ENCODE measurements at regions not wholly inside any gene's neighbourhood (a gene's known extent, or its start where the extent isn't known, plus 50 kb on each side); places are given as distances from the start of the nearest gene placed in this dataset.

DNA sequence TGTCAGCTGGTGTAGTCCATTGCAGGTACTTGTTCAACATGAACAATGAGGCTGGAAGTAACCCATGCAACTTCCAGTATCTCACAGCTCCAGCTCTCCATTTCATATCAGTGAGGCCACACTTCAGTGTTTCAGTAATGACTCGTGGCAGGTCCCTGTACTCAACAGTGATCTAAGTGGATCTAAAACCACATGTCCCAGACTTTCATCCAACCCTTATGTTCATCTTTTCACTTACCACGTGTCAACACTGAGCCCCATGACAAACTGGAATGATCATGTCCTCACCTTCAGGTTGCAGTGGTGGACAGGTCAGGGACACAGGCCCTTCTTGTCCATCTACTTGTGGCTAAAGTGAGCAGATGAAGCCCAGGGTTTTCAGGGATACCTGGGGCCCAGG lies 155.0 kb upstream of the GRB10 start:
- Histone ChIP-seq H3K4me3 (ENCODE audit: low read length in 2 of 2) (no peak overlapping the region), H3K9me3 (ENCODE audit: control insufficient read depth, low read length) (peaks cover 2% of the 10 kb centered on the region), H3K27me3 (ENCODE audit: control insufficient read depth in 1 of 2, insufficient read depth in 2 of 2, low read length in 1 of 2) (no peaks in the 10 kb centered on the region), H3K4me1 (ENCODE audit: control insufficient read depth in 1 of 2, insufficient read depth in 2 of 2, low read length in 2 of 2) (no peaks in the 10 kb centered on the region), H3K27ac (ENCODE audit: low read depth in 1 of 2, low read length in 2 of 2) (no peak overlapping the region), H3K36me3 (ENCODE audit: control insufficient read depth in 1 of 2, insufficient read depth in 2 of 2, low read length in 1 of 2) (no peaks in the 10 kb centered on the region)
- WGBS, 2 donors, result 64 to 66% methylated on average over 2 of the region's 2 CpGs
- no peak for DNase-seq
- intact Hi-C loops (cut with DNase I), result no loop called here
- no peak for ATAC-seq (ENCODE audit: low FRiP score)

DNA sequence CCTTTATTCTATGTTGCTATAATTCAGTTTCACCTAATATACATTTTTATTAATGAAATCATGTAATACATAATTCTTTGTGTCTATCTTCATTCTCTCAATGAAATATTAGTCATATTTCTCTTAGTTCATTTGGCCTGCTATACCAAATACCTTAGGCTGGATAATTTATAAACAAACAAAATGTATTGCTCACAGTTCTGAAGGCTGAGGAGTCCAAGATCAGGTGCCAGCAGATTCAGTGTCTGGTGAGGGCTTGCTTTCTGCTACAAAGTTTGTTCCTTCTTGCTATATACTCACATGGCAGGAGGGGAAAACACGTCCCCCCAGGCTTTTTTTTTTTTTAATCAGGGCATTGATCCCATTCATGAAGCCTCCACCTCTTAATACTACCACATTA lies 143.4 kb upstream of the GRB10 start:
- no peaks in the 10 kb centered on the region for H3K4me1 ChIP-seq (ENCODE audit: control insufficient read depth in 1 of 2, insufficient read depth in 2 of 2, low read length in 2 of 2)
- 37 to 63% methylated on average over 1 of the region's 1 CpG for WGBS, 2 donors
- H3K36me3 ChIP-seq (ENCODE audit: control insufficient read depth in 1 of 2, insufficient read depth in 2 of 2, low read length in 1 of 2), result no peaks in the 10 kb centered on the region
- intact Hi-C loops (cut with DNase I), result no loop called here
- DNase-seq, result no peak
- H3K4me3 ChIP-seq (ENCODE audit: low read length in 2 of 2), result no peak overlapping the region
- no peaks in the 10 kb centered on the region for H3K27me3 ChIP-seq (ENCODE audit: control insufficient read depth in 1 of 2, insufficient read depth in 2 of 2, low read length in 1 of 2)
- H3K9me3 ChIP-seq (ENCODE audit: control insufficient read depth, low read length), result no peaks in the 10 kb centered on the region
- no peak overlapping the region for H3K27ac ChIP-seq (ENCODE audit: low read depth in 1 of 2, low read length in 2 of 2)
- ATAC-seq (ENCODE audit: low FRiP score), result no peak

DNA sequence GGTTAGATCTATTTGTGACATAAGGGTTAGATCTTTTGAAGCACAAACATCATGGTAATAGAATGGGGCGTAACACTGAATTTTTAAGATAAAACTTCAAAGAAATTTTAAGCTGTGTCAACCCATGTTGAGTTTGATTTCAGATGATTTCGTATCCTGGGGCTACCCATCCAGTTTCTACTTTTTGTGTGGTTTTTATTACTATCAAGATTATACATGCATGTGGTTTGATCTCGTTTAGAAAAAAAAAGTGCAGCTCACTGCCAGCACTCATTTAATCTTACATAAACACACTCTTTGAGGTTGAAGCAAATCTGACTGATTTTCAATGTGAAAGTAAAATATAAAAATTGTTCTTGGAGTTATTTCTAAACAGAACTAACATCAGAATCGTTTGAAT lies 140.8 kb upstream of the GRB10 start:
- no peaks in the 10 kb centered on the region for H3K36me3 ChIP-seq (ENCODE audit: control insufficient read depth in 1 of 2, insufficient read depth in 2 of 2, low read length in 1 of 2)
- ATAC-seq (ENCODE audit: low FRiP score) (no peak), DNase-seq (no peak)
- H3K9me3 ChIP-seq (ENCODE audit: control insufficient read depth, low read length), result no peaks in the 10 kb centered on the region
- WGBS, 2 donors, result 48 to 51% methylated on average over 4 of the region's 4 CpGs
- H3K27ac ChIP-seq (ENCODE audit: low read depth in 1 of 2, low read length in 2 of 2), result no peak overlapping the region
- H3K27me3 ChIP-seq (ENCODE audit: control insufficient read depth in 1 of 2, insufficient read depth in 2 of 2, low read length in 1 of 2), result no peaks in the 10 kb centered on the region
- intact Hi-C loops (cut with DNase I), result no loop called here
- no peaks in the 10 kb centered on the region for H3K4me1 ChIP-seq (ENCODE audit: control insufficient read depth in 1 of 2, insufficient read depth in 2 of 2, low read length in 2 of 2)
- H3K4me3 ChIP-seq (ENCODE audit: low read length in 2 of 2), result no peak overlapping the region

DNA sequence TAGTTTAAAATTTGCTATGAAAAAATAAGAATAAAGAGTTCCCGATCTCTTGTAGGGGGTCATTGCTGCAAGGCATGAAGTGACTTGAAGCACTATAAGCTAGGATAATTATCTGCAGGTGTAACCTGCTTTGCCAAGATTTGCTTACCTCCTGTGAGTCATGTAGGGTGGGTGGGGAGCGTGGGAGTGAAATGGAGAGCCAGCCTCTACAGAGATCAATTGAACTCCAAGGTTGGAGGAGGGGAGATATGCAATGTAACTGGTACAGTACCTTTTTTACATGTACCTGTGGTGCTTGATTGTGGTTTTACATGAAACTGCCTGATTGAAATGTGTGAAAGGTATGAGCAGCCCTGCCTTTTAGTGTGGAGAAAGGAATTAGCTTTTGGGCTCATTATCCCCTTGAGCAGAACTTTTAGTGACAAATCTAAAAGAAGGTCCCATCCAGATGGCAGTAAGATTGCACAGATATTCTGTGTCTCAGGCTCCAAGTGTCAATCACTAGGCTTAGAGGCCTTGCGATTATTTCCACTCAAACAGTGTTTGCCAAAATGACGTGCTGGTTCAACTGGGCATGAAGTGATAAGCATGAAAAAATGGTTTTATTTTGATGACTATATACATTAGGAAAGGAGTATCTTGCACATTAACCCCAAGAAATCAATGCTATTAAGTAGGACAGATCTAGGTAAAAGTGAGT lies 138.6 kb upstream of the GRB10 start:
- DNase-seq (no peak), ATAC-seq (ENCODE audit: low FRiP score) (no peak)
- H3K4me1 ChIP-seq (ENCODE audit: control insufficient read depth in 1 of 2, insufficient read depth in 2 of 2, low read length in 2 of 2), result no peaks in the 10 kb centered on the region
- H3K9me3 ChIP-seq (ENCODE audit: control insufficient read depth, low read length), result no peaks in the 10 kb centered on the region
- 65 to 70% methylated on average over 4 of the region's 4 CpGs for WGBS, 2 donors
- H3K4me3 ChIP-seq (ENCODE audit: low read length in 2 of 2), result no peak overlapping the region
- H3K36me3 ChIP-seq (ENCODE audit: control insufficient read depth in 1 of 2, insufficient read depth in 2 of 2, low read length in 1 of 2), result no peaks in the 10 kb centered on the region
- no peaks in the 10 kb centered on the region for H3K27me3 ChIP-seq (ENCODE audit: control insufficient read depth in 1 of 2, insufficient read depth in 2 of 2, low read length in 1 of 2)
- intact Hi-C loops (cut with DNase I), result no loop called here
- H3K27ac ChIP-seq (ENCODE audit: low read depth in 1 of 2, low read length in 2 of 2), result no peak overlapping the region

DNA sequence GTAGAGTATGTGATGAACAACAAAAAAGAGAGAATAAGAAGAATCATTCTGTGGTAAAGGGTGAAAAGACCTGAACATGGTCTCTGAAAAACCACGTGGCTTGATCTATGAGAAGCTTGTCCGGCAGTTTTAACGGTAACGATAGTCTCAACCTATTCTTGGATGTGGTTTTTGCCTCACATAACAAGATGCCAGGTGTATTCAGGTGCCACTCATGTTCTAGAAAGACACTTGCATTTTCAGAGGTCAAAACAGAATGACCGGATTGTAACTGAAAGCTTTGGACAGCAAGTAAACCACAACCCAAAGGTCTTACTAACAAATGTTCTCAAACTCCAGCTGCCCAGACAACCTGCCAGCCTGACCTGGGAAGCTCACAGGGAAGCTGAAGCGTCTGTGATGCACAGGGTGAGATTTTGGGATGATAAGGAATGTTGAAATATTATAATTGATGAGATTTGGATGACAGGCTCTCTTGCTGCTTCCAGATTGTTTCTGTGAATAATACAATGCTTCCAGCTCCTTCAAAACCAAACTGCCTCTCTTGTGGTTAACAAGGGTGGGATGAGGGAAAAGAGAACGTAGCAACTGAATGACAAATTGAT lies 137.4 kb upstream of the GRB10 start:
- Histone ChIP-seq H3K4me1 (ENCODE audit: control insufficient read depth in 1 of 2, insufficient read depth in 2 of 2, low read length in 2 of 2) (no peaks in the 10 kb centered on the region), H3K4me3 (ENCODE audit: low read length in 2 of 2) (no peak overlapping the region), H3K9me3 (ENCODE audit: control insufficient read depth, low read length) (no peaks in the 10 kb centered on the region), H3K27me3 (ENCODE audit: control insufficient read depth in 1 of 2, insufficient read depth in 2 of 2, low read length in 1 of 2) (no peaks in the 10 kb centered on the region), H3K27ac (ENCODE audit: low read depth in 1 of 2, low read length in 2 of 2) (no peak overlapping the region), H3K36me3 (ENCODE audit: control insufficient read depth in 1 of 2, insufficient read depth in 2 of 2, low read length in 1 of 2) (no peaks in the 10 kb centered on the region)
- intact Hi-C loops (cut with DNase I), result no loop called here
- no peak for ATAC-seq (ENCODE audit: low FRiP score)
- no peak for DNase-seq
- WGBS, 2 donors, result 76% methylated on average over 7 of the region's 7 CpGs

DNA sequence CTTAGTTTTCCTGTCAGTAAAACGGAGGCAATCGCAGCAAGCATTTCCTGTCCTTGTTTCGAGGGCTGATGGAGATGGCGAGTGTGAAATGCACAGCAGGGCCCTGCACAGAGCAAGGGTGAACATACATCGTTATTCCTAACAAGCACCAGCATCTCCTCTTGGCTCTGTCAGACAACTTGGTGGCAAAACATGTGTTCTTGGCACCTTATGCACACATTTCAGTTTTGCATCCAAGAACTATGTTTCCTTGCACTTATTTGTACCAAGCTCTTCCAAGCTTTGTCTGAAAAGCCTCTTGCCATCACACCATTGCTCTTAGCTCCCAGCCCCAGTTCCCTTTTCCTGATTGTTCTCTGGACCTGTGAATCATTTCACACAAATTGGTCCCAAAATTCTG lies 132.9 kb upstream of the GRB10 start:
- WGBS, 2 donors, result 67 to 72% methylated on average over 5 of the region's 5 CpGs
- Histone ChIP-seq H3K27ac (ENCODE audit: low read depth in 1 of 2, low read length in 2 of 2) (no peak overlapping the region), H3K4me1 (ENCODE audit: control insufficient read depth in 1 of 2, insufficient read depth in 2 of 2, low read length in 2 of 2) (no peaks in the 10 kb centered on the region), H3K36me3 (ENCODE audit: control insufficient read depth in 1 of 2, insufficient read depth in 2 of 2, low read length in 1 of 2) (no peaks in the 10 kb centered on the region), H3K27me3 (ENCODE audit: control insufficient read depth in 1 of 2, insufficient read depth in 2 of 2, low read length in 1 of 2) (no peaks in the 10 kb centered on the region), H3K9me3 (ENCODE audit: control insufficient read depth, low read length) (no peaks in the 10 kb centered on the region), H3K4me3 (ENCODE audit: low read length in 2 of 2) (no peak overlapping the region)
- intact Hi-C loops (cut with DNase I), result no loop called here
- DNase-seq (no peak), ATAC-seq (ENCODE audit: low FRiP score) (no peak)

DNA sequence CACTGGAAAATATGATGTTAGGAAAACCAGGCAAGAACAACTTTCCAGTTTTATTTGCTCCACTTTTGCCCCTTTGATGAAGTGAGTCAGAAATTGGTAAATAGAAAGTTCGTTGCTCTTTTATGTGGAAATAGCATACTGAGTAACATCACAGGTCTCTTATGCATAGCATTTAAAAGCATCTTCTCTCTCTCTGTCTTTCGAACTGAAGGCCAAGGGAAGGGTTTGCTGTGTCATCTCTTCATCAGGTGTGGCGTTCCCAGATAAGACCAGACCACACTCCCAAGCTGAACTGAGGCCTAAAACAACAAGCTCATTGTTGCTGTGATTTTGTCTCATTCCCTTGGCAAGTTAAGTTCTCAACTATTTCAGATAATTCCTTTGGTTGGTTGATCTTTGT lies 131.8 kb upstream of the GRB10 start:
- intact Hi-C loops (cut with DNase I), result no loop called here
- no peak for DNase-seq
- no peak overlapping the region for H3K27ac ChIP-seq (ENCODE audit: low read depth in 1 of 2, low read length in 2 of 2)
- ATAC-seq (ENCODE audit: low FRiP score), result no peak
- H3K27me3 ChIP-seq (ENCODE audit: control insufficient read depth in 1 of 2, insufficient read depth in 2 of 2, low read length in 1 of 2), result no peaks in the 10 kb centered on the region
- H3K36me3 ChIP-seq (ENCODE audit: control insufficient read depth in 1 of 2, insufficient read depth in 2 of 2, low read length in 1 of 2), result no peaks in the 10 kb centered on the region
- no peak overlapping the region for H3K4me3 ChIP-seq (ENCODE audit: low read length in 2 of 2)
- H3K4me1 ChIP-seq (ENCODE audit: control insufficient read depth in 1 of 2, insufficient read depth in 2 of 2, low read length in 2 of 2), result no peaks in the 10 kb centered on the region
- H3K9me3 ChIP-seq (ENCODE audit: control insufficient read depth, low read length), result no peaks in the 10 kb centered on the region
- WGBS, 2 donors, result 63 to 73% methylated on average over 3 of the region's 3 CpGs

DNA sequence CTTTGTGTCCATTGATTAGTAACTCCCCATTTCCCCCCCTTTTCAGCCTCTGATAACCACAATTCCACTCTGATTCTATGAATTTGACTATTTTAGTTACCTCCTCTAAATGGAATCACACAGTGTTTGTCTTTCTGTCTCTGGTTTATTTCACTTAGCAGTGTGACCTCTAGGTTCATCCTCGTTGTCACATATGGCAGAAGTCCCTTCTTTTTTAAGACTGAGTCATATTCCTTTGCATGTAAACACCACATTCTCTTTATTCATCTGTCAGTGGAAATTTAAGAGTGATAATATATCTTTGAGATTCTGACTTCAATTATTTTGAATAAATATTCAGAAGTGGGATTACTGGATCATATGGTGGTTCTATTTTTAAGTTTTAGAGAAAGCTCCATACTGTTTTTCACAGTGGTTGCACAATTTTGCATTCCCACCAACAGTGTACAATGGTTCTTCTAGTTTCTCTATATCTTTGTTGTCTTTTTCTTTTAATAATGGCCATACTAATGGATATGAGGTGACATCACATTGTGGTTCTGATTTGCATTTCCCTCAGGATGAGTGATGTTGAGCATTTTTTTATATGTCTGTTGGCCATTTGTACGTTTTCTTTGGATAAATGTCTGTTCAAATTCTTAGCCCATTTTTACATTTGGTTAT lies 126.1 kb upstream of the GRB10 start:
- H3K4me1 ChIP-seq (ENCODE audit: control insufficient read depth in 1 of 2, insufficient read depth in 2 of 2, low read length in 2 of 2), result no peaks in the 10 kb centered on the region
- H3K27me3 ChIP-seq (ENCODE audit: control insufficient read depth in 1 of 2, insufficient read depth in 2 of 2, low read length in 1 of 2), result no peaks in the 10 kb centered on the region
- DNase-seq (no peak), ATAC-seq (ENCODE audit: low FRiP score) (no peak)
- WGBS, 2 donors, result 42 to 45% methylated on average over 2 of the region's 2 CpGs
- H3K27ac ChIP-seq (ENCODE audit: low read depth in 1 of 2, low read length in 2 of 2), result no peak overlapping the region
- intact Hi-C loops (cut with DNase I), result no loop called here
- H3K4me3 ChIP-seq (ENCODE audit: low read length in 2 of 2), result no peak overlapping the region
- H3K36me3 ChIP-seq (ENCODE audit: control insufficient read depth in 1 of 2, insufficient read depth in 2 of 2, low read length in 1 of 2), result no peaks in the 10 kb centered on the region
- H3K9me3 ChIP-seq (ENCODE audit: control insufficient read depth, low read length), result no peaks in the 10 kb centered on the region
